NCI-H82 treated with DMSO at 0.1 percent for 48 hours (cell line): ENCODE measurements at regions not wholly inside any gene's neighbourhood (a gene's known extent, or its start where the extent isn't known, plus 50 kb on each side); places are given as distances from the start of the nearest gene placed in this dataset.
"Not testable (repeated sequence)": the region's sequence is repeated elsewhere in the genome, so short reads cannot be mapped to it uniquely, and the experiment has no call there.

Source experiments
- DNase-seq: peaks from one replicate; lab custom pipeline; 2025; ENCODE audit not compliant: unreplicated experiment; lab: John Stamatoyannopoulos, UW

DNA sequence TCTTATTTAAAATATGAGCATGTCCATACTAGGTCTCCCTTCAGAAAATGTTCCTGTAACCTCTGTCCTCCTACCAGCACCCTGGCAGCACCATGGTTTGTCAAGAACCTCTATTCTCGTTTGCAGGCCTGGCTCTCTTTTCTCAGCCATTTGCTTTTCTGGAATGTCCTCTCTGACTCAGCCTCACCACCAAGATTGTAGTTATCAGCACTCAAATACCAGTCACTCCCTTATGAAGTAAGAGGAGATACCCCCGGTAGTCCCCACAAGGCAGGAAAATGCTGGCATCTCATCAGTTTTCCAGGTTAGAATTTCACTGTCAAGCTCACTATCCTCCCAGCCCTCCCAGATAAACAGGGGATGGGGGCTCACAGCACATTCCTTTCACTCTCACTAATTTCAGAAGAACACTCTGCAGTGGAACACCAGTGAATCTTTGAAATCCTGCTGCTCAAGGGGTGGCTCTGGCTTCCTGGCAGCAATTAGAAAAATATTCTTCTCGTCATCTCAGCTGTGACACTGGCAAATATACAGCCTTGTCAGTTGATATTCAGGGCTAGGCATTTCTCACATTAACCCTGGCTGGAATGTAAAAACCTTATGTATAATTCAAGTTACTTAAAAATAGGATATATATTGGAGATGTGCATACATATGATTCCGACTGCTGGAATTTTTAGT lies 129.2 kb downstream of the TBX18 start:
- DNase-seq: no peak

DNA sequence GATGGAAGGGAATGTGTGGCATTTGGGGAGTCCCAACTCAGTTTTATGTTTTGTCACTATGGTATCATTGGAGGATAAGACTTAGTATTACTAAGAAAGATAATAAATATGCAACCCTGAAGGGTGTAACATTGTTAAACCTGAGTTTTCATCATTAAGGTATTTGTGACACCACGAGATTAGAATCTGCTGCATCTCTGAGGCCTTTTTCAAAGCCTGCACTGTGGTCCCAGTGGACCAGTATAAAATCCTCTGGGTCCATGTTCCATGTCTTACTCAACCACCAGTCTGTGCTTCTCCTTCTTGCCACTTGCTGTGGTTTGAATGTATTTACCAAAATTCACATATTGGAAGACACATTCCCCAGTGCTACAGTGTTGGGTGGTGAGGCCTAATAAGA lies 130.6 kb downstream of the TBX18 start:
- no peak for DNase-seq

DNA sequence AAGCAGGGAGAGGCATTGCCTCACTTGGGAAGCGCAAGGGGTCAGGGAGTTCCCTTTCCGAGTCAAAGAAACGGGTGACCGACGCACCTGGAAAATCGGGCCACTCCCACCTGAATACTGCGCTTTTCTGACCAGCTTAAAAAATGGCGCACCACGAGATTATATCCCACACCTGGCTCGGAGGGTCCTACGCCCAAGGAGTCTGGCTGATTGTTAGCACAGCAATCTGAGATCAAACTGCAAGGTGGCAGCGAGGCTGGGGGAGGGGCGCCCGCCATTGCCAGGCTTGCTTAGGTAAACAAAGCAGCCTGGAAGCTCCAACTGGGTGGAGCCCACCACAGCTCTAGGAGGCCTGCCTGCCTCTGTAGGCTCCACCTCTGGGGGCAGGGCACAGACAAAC lies 137.9 kb downstream of the TBX18 start:
- not testable (repeated sequence) for DNase-seq

DNA sequence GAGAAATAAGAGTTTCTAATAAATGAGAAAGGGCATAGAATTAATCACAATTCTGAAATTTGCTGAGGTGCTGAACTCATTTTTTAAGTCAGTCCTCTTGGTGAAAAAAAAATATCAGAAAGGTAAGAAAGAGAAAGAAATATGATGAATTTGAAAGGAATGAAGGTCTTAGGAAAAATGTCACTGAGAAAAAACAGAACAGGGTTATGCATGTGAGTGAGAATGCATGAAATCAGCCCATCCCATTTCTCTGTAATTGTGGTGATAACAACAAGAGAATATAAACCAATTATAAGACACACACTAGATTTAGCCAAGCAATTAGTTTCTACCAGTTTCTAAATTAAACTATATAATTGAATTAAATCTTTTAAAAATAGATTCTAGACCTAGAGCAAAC lies 138.9 kb downstream of the TBX18 start:
- DNase-seq: no peak

- DNase-seq: no peak
These were observed 140.3 kb downstream of the TBX18 start for GRCh38 chr6:84623956-84624680.

DNA sequence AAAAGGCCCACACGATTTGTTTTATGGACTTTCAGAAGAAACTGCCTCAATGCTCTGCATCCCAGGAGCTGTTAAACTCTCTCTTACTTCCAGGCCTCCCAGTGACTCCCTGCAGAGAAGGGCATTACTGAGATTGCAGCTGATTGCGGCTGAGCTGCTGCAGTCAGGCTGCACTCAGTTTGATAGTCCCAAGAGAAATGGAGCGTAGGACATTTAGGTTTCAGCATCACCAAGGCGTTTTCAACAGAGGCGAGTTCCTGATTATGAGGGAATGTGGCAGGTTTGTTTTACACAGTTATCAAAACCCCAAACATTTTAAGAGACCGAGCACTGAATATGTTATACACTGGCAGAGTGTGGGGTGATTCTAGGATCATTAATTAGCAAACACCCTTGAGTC lies 145.6 kb downstream of the TBX18 start:
- DNase-seq: no peak

DNA sequence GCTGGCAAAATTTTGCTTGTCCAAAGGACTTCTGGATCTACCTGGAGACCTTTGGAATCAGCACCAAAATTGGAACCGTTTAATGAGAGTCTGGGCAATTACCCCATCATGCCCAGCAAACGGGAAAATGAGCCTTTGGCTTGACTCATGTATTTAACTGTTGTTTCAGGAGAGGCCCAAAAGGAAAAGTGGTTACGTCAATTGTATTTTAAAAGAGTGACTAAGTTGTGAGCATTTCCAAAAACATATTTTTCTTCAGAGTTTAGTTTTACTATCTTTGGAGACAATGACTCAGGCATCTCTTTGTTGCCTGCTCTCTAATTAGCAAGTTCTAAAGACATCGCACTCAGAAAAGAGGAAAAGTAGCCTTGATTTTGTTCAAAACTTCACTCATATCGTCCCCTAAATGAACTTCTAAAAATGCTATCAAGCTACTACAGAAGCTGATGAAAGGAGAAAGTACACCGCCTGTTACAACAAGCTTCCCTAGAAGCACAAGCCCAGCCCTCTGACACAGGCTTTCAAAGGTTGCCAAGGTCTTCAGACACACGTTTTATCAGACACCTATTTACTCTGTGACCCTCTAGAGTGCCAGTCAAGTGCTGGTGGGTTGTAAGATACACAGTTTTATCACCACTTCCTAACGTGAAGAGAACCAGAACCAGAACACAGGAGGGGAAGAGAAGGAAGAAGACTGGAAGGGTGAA lies 146.2 kb downstream of the TBX18 start:
- DNase-seq: no peak

DNA sequence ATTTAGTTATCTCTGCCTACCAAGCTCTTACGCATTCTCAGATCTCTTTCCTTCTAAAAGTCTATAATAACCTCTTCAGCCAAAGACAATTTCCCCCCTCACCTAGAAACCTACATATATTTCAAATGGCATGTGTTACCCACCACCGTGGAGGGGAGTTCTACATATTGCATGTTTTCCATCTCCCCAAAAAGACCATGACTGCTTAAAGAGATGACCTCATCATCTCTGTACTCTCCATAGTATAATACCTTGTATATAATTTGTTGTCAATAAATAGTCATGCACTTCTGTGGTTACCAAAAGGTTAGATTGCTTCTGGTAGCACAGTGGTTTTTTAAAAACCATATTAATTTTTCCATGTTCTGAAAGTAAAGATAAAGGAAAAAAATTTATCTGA lies 148.4 kb downstream of the TBX18 start:
- no peak for DNase-seq

DNA sequence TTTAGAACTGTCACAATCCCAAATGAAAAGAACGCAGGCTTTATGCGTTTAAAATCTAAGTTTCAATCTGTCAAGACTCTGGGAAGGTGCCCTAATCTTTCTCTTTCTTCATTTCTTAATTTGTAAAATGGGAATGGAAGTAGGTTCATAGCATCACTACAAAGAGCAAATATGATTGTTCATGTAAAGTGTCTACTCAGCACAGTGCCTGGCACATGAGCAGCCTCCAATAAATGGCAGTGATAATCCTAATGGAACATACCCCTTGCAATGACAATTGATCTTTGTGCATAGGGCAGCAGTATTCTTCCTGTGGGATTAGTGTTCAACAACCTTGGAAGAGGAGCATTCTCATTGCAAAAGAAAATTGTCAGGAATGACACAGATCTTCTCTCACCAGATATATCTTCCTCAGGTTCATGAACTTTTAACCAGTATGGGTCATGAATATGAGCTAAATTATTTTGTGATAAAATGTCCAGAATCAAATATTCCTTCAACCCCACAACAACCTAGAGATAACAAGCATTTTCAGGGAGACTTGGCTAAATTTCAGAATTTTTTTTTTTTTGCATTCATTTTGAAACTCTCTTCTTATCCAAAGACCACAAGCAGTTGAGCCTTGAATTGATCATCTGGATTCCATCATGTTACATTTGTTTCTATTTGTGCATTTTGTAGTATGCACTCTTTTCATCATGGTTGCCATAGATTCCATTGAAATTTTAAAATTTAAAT lies 149.1 kb downstream of the TBX18 start:
- DNase-seq: no peak

GRCh38 chr6:84606860-84607259 lies 157.5 kb downstream of the TBX18 start:
- DNase-seq: no peak

DNA sequence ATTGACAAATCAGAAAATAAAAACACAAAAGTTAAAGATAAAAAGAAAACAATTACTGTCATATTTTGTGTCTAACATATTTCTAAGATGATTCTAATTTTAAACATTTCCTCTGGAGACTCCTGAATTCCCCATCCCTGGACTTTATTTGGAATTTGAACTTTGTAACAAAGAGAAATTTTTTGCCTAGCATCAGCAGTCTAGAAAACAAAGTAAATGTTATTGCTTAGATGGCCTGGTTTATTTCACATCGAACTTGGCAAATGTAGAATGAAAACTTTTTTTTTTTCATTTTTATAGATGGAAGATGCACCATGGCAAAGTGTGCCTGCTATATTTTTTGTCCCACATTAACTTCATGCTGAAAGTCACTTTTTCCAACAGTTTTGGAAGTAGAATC lies 159.1 kb downstream of the TBX18 start:
- no peak for DNase-seq

DNA sequence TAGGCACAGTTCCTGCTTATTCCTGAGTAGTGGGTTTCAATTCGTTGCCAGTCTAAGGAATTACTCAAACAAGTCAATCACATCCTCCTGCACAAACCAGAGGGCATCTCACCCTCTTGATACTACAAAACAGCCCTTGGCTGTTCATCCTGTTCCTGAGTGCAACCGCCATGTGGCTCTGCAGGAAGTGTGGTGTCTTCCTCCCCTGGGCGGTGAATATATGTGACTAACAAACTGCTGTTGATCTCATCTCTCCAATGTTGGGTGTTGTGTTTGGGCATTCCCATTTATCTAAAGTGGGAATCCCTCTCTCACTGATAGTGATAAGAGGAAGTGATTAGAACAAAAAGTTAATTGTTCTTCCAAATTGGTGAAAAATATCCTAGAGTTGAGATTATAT lies 163.0 kb downstream of the TBX18 start:
- no peak for DNase-seq

DNA sequence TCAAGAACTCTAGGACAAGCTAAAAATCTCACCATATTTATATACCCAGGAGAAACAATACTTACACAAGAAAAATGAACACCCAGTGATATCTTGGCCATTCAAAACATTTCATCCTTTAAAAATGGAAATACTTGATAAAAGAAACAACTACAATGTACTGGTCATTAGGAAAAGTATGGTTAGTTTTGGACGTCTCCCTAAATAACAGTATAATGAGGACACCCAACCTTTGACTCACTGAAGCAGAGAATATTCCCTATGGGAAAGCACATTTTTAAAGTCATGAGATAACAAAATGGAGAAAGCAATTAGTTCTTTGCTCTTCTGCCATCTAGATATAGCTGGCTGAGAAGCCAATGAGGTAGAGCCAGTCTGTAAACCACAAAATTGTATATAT lies 164.4 kb downstream of the TBX18 start:
- DNase-seq: no peak

GRCh38 chr6:84597238-84597875 lies 167.0 kb downstream of the TBX18 start:
- DNase-seq: no peak

- no peak for DNase-seq
These were observed 167.9 kb downstream of the TBX18 start for GRCh38 chr6:84596488-84596887.

GRCh38 chr6:84588697-84589080 lies 175.7 kb downstream of the TBX18 start:
- DNase-seq: no peak

DNA sequence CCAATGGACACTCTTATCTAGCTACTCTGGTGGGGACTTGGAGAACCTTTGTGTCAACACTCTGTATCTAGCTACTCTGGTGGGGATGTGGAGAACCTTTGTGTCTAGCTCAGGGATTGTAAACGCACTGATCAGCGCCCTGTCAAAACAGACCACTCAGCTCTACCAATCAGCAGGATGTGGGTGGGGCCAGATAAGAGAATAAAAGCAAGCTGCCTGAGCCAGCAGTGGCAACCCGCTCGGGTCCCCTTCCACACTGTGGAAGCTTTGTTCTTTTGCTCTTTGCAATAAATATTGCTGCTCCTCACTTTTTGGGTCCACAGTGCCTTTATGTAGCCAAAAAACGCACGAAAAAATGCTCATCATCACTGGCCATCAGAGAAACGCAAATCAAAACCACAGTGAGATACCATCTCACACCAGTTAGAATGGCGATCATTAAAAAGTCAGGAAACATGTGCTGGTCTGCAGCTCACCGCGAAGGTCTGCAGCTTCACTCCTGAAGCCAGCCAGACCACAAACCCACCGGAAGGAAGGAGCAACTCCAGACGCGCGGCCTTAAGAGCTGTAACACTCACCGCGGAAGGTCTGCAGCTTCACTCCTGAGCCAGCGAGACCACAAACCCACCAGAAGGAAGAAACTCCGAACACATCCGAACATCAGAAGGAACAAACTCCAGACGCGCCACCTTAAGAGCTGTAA lies 176.3 kb downstream of the TBX18 start:
- DNase-seq: not testable (repeated sequence)

- DNase-seq: not testable (repeated sequence)
These were observed 177.0 kb downstream of the TBX18 start for GRCh38 chr6:84587202-84587940.

DNA sequence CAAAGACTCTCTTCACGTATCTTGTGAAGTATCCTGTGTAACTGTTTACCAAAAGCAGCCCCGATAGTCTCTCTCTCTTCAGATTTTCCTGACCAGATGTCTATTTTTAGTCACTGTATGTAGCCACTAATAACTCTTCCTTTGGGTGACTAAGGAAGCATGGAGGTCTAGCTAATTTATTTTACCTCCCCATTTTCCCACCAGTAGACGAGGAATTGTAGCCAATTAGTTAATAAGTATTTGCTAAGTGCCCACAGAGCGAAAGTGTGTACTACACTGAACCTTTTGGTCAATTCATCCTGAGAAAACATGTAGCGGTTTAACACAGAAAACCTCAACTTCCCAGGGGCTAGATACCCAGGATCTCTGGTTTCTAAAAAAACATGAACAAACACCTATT lies 180.6 kb downstream of the TBX18 start:
- no peak for DNase-seq

DNA sequence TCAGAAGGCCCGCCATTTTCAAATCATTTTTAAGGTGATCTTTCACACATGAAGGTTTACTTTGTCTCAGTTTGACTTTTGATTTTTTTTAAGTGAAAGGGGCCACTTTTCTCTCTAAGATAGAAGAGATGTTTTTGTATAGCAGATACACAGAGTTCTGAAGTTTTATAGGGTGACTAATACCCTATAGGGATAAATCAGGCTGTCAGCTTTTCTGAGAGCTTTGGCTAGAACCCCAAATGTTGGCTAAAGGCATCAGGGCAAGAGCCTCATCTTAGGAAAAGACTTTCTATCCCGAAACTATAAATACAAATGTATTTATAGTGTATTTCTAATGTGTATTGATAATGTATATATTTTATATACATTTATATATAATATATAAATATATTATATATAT lies 181.4 kb downstream of the TBX18 start:
- DNase-seq: no peak
